A549 (cell line): ENCODE measurements at regions not wholly inside any gene's neighbourhood (a gene's known extent, or its start where the extent isn't known, plus 50 kb on each side); places are given as distances from the start of the nearest gene placed in this dataset.

Experiments
- HEYL ChIP-seq: fragments of 250-450 bp; sonication (Bioruptor Pico); IDR thresholded peaks from 2 replicates; pipeline ENCODE4 v1.8.0; 2021; ENCODE audit warnings: mild to moderate bottlenecking, moderate library complexity
- KDM1A ChIP-seq: fragments of 200-600 bp; sonication (generic); IDR thresholded peaks from 2 replicates; pipeline ENCODE4 v1.6.1; 2016; ENCODE audit warnings: low read depth, mild to moderate bottlenecking
- MAFK ChIP-seq: fragments of 450-650 bp; IDR thresholded peaks from 2 replicates; pipeline ENCODE4 v1.6.1; 2014; ENCODE audit not compliant: partially characterized antibody
- MYC ChIP-seq: IDR thresholded peaks from 2 replicates; pipeline ENCODE4 v1.6.1; 2012; ENCODE audit warnings: mild to moderate bottlenecking, inconsistent platforms, low read length, improper control_type of control experiment, borderline replicate concordance
- POLR2A ChIP-seq: IDR thresholded peaks from 2 replicates; pipeline ENCODE4 v1.6.1; 2012; ENCODE audit warnings: mild to moderate bottlenecking, low read length
- SMC3 ChIP-seq: fragments of >200 bp; sonication (Bioruptor Twin); formaldehyde crosslinking; IDR thresholded peaks from 3 replicates; pipeline ENCODE4 v1.6.1; 2018; ENCODE audit warnings: inconsistent platforms
- ZFP36 ChIP-seq: fragments of 450-650 bp; IDR thresholded peaks from 2 replicates; pipeline ENCODE4 v1.6.1; 2014; ENCODE audit warnings: borderline replicate concordance; ENCODE audit not compliant: partially characterized antibody
- TF ChIP-seq, protein P1 (sequence below): fragments of >200 bp; sonication (Bioruptor Twin); formaldehyde crosslinking; IDR thresholded peaks from 3 replicates; pipeline ENCODE4 v1.5.1; 2016
- TF ChIP-seq, protein P2 (sequence below): IDR thresholded peaks from 2 replicates; pipeline ENCODE4 v1.6.1; 2012

DNA sequence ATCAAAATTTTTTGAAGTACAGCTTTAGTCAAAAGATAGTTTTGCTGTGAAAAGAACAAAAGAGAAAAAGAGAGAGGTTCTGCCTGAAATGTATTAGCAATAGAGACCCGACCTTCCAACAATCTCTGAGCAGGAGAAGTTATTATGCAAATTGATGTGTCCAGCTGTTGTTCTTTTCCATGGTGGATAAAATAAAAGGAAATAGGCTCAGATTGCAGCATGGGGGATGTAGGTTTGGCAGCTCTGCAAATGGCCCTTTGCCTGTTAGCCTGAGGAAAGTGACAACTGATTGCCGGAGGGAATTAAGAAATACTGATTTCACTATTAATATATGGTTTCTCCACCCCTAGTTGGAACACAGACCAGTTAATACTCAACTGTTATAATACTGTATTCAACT lies 1283.2 kb upstream of the NXPH2 start:
- TF ChIP-seq POLR2A: no peak
- no peak for TF ChIP-seq KDM1A
- TF ChIP-seq ZFP36: no peak
- TF ChIP-seq, protein P1, sequence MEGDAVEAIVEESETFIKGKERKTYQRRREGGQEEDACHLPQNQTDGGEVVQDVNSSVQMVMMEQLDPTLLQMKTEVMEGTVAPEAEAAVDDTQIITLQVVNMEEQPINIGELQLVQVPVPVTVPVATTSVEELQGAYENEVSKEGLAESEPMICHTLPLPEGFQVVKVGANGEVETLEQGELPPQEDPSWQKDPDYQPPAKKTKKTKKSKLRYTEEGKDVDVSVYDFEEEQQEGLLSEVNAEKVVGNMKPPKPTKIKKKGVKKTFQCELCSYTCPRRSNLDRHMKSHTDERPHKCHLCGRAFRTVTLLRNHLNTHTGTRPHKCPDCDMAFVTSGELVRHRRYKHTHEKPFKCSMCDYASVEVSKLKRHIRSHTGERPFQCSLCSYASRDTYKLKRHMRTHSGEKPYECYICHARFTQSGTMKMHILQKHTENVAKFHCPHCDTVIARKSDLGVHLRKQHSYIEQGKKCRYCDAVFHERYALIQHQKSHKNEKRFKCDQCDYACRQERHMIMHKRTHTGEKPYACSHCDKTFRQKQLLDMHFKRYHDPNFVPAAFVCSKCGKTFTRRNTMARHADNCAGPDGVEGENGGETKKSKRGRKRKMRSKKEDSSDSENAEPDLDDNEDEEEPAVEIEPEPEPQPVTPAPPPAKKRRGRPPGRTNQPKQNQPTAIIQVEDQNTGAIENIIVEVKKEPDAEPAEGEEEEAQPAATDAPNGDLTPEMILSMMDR: no peak
- TF ChIP-seq MYC: no peak
- no peak for TF ChIP-seq SMC3
- TF ChIP-seq, protein P2, sequence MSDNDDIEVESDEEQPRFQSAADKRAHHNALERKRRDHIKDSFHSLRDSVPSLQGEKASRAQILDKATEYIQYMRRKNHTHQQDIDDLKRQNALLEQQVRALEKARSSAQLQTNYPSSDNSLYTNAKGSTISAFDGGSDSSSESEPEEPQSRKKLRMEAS: no peak
- no peak for TF ChIP-seq HEYL (CRISPR knock-in tag)
- TF ChIP-seq MAFK: no peak
